H1 (cell line): ENCODE measurements at regions not wholly inside any gene's neighbourhood (a gene's known extent, or its start where the extent isn't known, plus 50 kb on each side); places are given as distances from the start of the nearest gene placed in this dataset.

ENCODE experiments used
- CREB1 ChIP-seq: IDR thresholded peaks from 2 replicates; pipeline ENCODE4 v1.6.1; 2012; ENCODE audit warnings: inconsistent platforms
- GABPA ChIP-seq: IDR thresholded peaks from 2 replicates; pipeline ENCODE4 v1.6.1; 2011; ENCODE audit warnings: mild to moderate bottlenecking, low read length, moderate library complexity, borderline replicate concordance; ENCODE audit not compliant: insufficient read depth
- HDAC6 ChIP-seq: IDR thresholded peaks from one replicate; pipeline ENCODE4 v1.7.1; 2012; ENCODE audit warnings: low read depth, mild to moderate bottlenecking, inconsistent platforms, low read length, moderate library complexity
- KDM1A ChIP-seq: fragments of 200-600, 300-600 bp; sonication (generic); IDR thresholded peaks from 2 replicates; pipeline ENCODE4 v1.7.1; 2016; ENCODE audit warnings: mild to moderate bottlenecking, low read length, borderline replicate concordance
- POLR2A ChIP-seq, 2 experiments: IDR thresholded peaks; 1 replicate in 1 of 2; 2 replicates in 1 of 2; pipeline ENCODE4 v1.6.1; 2011; ENCODE audit warnings: low read depth in 2 of 2, low read length in 2 of 2, mild to moderate bottlenecking in 2 of 2; ENCODE audit errors: control extremely low read depth in 1 of 2
- POLR2AphosphoS5 ChIP-seq: IDR thresholded peaks from 2 replicates; pipeline ENCODE4 v1.6.1; 2011; ENCODE audit warnings: low read depth, low read length
- RAD21 ChIP-seq, 2 experiments: IDR thresholded peaks in 1 of 2; conservative IDR thresholded peaks in 1 of 2; 2 replicates each; pipeline ENCODE4 v1.6.1; 2011; ENCODE audit warnings: low read depth in 2 of 2, low read length in 2 of 2, improper control_type of control experiment in 1 of 2, inconsistent platforms in 1 of 2, mild to moderate bottlenecking in 1 of 2, moderate library complexity in 1 of 2
- SP2 ChIP-seq: IDR thresholded peaks from 2 replicates; pipeline ENCODE4 v1.6.1; 2012; ENCODE audit warnings: mild to moderate bottlenecking, low read length, inconsistent platforms
- TEAD4 ChIP-seq: IDR thresholded peaks from 2 replicates; pipeline ENCODE4 v1.6.1; 2012; ENCODE audit warnings: low read depth, low read length, inconsistent platforms, mixed read lengths
- TF ChIP-seq, protein P1 (sequence below), 3 experiments: IDR thresholded peaks; 1 replicate in 2 of 3; 2 replicates in 1 of 3; pipeline versions ENCODE4 v1.5.1 to v1.6.1; 2011; ENCODE audit warnings: low read length in 3 of 3, mild to moderate bottlenecking in 3 of 3, inconsistent platforms in 2 of 3, low read depth in 1 of 3, moderate library complexity in 1 of 3; ENCODE audit not compliant: insufficient read depth in 1 of 3; ENCODE audit errors: control extremely low read depth in 1 of 3
- TF ChIP-seq, protein P2 (sequence below): IDR thresholded peaks from 2 replicates; pipeline ENCODE4 v1.6.1; 2012; ENCODE audit warnings: inconsistent platforms
- TF ChIP-seq, protein P3 (sequence below): fragments of 300-600 bp; sonication (generic); IDR thresholded peaks from 2 replicates; pipeline ENCODE4 v1.7.1; 2012; ENCODE audit warnings: low read length, moderate library complexity, mild to moderate bottlenecking, inconsistent platforms; ENCODE audit not compliant: insufficient replicate concordance

DNA sequence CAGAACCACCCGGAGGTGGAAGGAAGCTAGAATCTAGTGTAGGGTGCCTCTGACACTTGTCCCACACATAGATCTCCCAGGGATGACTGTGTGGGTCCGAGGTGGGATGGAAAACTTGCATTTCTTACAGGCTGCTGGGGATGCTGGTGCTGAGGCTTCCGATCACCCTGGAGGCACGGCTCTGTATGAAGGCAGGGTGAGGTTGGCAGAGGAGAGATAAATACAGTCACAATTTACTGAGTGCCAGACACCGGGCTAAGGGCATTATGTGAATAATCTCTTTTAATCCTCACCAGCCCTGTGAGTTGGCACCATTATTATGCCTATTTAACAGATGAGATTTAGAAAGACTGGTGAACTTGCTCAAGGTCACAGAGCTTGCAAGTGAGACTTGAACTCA is 250.2 kb upstream of the RREB1 start:
- TF ChIP-seq KDM1A (no peak), RAD21 (IDR thresholded peaks at IDR 0.05 in 1 of 2, conservative IDR thresholded peaks at IDR 0.05 in 1 of 2; ENCODE audit: low read depth in 2 of 2, low read length in 2 of 2) (no peak), GABPA (no peak), HDAC6 (no peak), SP2 (no peak), CREB1 (no peak), TEAD4 (no peak), POLR2A (IDR thresholded peaks at IDR 0.05; ENCODE audit: control extremely low read depth in 1 of 2, low read depth in 2 of 2, low read length in 2 of 2) (no peak), POLR2AphosphoS5 (no peak)
- TF ChIP-seq, protein P1, sequence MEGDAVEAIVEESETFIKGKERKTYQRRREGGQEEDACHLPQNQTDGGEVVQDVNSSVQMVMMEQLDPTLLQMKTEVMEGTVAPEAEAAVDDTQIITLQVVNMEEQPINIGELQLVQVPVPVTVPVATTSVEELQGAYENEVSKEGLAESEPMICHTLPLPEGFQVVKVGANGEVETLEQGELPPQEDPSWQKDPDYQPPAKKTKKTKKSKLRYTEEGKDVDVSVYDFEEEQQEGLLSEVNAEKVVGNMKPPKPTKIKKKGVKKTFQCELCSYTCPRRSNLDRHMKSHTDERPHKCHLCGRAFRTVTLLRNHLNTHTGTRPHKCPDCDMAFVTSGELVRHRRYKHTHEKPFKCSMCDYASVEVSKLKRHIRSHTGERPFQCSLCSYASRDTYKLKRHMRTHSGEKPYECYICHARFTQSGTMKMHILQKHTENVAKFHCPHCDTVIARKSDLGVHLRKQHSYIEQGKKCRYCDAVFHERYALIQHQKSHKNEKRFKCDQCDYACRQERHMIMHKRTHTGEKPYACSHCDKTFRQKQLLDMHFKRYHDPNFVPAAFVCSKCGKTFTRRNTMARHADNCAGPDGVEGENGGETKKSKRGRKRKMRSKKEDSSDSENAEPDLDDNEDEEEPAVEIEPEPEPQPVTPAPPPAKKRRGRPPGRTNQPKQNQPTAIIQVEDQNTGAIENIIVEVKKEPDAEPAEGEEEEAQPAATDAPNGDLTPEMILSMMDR (IDR thresholded peaks at IDR 0.05; ENCODE audit: control extremely low read depth in 1 of 3, insufficient read depth in 1 of 3, low read depth in 1 of 3, low read length in 3 of 3): no peak
- TF ChIP-seq, protein P2, sequence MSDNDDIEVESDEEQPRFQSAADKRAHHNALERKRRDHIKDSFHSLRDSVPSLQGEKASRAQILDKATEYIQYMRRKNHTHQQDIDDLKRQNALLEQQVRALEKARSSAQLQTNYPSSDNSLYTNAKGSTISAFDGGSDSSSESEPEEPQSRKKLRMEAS: no peak
- TF ChIP-seq, protein P3, sequence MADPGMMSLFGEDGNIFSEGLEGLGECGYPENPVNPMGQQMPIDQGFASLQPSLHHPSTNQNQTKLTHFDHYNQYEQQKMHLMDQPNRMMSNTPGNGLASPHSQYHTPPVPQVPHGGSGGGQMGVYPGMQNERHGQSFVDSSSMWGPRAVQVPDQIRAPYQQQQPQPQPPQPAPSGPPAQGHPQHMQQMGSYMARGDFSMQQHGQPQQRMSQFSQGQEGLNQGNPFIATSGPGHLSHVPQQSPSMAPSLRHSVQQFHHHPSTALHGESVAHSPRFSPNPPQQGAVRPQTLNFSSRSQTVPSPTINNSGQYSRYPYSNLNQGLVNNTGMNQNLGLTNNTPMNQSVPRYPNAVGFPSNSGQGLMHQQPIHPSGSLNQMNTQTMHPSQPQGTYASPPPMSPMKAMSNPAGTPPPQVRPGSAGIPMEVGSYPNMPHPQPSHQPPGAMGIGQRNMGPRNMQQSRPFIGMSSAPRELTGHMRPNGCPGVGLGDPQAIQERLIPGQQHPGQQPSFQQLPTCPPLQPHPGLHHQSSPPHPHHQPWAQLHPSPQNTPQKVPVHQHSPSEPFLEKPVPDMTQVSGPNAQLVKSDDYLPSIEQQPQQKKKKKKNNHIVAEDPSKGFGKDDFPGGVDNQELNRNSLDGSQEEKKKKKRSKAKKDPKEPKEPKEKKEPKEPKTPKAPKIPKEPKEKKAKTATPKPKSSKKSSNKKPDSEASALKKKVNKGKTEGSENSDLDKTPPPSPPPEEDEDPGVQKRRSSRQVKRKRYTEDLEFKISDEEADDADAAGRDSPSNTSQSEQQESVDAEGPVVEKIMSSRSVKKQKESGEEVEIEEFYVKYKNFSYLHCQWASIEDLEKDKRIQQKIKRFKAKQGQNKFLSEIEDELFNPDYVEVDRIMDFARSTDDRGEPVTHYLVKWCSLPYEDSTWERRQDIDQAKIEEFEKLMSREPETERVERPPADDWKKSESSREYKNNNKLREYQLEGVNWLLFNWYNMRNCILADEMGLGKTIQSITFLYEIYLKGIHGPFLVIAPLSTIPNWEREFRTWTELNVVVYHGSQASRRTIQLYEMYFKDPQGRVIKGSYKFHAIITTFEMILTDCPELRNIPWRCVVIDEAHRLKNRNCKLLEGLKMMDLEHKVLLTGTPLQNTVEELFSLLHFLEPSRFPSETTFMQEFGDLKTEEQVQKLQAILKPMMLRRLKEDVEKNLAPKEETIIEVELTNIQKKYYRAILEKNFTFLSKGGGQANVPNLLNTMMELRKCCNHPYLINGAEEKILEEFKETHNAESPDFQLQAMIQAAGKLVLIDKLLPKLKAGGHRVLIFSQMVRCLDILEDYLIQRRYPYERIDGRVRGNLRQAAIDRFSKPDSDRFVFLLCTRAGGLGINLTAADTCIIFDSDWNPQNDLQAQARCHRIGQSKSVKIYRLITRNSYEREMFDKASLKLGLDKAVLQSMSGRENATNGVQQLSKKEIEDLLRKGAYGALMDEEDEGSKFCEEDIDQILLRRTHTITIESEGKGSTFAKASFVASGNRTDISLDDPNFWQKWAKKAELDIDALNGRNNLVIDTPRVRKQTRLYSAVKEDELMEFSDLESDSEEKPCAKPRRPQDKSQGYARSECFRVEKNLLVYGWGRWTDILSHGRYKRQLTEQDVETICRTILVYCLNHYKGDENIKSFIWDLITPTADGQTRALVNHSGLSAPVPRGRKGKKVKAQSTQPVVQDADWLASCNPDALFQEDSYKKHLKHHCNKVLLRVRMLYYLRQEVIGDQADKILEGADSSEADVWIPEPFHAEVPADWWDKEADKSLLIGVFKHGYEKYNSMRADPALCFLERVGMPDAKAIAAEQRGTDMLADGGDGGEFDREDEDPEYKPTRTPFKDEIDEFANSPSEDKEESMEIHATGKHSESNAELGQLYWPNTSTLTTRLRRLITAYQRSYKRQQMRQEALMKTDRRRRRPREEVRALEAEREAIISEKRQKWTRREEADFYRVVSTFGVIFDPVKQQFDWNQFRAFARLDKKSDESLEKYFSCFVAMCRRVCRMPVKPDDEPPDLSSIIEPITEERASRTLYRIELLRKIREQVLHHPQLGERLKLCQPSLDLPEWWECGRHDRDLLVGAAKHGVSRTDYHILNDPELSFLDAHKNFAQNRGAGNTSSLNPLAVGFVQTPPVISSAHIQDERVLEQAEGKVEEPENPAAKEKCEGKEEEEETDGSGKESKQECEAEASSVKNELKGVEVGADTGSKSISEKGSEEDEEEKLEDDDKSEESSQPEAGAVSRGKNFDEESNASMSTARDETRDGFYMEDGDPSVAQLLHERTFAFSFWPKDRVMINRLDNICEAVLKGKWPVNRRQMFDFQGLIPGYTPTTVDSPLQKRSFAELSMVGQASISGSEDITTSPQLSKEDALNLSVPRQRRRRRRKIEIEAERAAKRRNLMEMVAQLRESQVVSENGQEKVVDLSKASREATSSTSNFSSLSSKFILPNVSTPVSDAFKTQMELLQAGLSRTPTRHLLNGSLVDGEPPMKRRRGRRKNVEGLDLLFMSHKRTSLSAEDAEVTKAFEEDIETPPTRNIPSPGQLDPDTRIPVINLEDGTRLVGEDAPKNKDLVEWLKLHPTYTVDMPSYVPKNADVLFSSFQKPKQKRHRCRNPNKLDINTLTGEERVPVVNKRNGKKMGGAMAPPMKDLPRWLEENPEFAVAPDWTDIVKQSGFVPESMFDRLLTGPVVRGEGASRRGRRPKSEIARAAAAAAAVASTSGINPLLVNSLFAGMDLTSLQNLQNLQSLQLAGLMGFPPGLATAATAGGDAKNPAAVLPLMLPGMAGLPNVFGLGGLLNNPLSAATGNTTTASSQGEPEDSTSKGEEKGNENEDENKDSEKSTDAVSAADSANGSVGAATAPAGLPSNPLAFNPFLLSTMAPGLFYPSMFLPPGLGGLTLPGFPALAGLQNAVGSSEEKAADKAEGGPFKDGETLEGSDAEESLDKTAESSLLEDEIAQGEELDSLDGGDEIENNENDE: no peak
